Stimulated activated CD8-positive, alpha-beta memory T cell treated with anti-CD3 and anti-CD28 coated beads, Interleukin-15, amount 100 ng/mL, for 4 hours (primary cell): ENCODE measurements at regions not wholly inside any gene's neighbourhood (a gene's known extent, or its start where the extent isn't known, plus 50 kb on each side); places are given as distances from the start of the nearest gene placed in this dataset.

Experiments used
- DNase-seq, 2 donors: peaks; one replicate each; pipeline ENCODE4 v3.0.0-alpha.2; 2020; ENCODE audit warnings: low read depth in 2 of 2

DNA sequence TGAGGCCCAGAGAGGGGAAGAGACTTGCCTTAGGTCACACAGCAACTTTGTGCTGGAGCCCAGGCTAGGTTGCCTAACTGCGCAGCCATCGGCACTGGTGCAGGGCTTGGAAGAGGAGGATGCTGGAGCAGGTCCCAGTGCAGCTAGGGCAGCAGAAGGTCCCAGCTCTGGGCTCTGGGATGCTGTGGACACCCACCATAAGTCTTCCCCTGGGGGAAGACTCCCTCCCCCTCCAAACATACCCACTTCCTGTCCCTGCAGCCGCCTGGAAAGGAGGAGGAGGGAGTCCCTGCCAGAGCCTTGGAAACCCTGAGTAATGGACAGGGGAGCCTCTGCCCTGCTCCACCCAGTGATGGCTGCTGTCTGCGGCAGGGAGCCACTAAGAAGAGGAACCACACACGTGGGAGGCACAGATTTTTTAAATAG is 93.6 kb downstream of the NCR2 start:
- DNase-seq, result peak; percentile 17 to 20

DNA sequence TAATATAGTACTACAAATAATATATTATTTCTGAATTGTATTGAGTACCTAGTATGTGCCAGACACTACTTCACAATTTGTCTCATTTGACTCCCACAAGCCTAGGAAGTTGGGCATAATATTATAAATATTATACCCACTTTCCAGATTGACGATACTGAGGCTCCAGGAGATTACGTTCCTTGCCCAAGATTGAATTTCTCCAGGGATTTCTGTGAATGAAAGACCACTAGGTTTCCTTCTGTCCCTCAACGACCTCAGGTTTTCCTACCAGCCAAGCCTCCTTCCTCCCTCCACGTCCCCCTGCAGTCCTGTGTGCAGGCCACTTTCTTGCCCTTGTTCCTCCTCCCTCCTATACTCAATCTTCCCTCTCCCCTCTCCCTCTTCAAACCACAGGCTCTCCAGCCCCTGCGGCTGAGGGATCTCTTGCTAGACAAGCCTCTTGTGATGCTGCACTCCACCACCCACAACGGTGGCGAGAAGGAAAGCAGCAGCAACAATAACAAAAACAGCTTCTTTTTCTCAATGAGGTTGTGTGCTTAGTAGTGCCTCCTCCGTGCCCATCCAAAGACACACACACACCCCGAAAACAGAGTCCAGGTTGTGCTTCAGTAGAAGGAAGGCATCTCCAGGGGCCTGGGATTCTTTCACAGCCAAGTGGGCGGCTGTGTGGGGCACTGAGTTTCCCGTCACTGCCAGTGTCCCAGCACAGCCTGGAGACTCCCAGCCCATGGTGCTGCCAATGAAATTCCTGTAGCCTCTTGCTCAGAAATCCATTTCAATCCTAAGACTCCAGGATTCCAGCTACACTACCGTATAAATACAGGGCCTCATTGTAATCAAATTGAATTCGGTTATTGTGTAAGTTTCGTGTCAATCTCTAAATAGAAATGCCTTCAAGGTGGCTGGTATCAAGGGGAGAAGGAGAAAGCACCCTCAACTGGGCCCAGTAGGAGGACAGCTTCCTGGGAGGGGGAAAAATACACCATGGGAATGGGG is 94.4 kb downstream of the NCR2 start:
- DNase-seq, result no peak

GRCh38 chr6:41430875-41431274 is 95.5 kb downstream of the NCR2 start:
- DNase-seq, result no peak

GRCh38 chr6:41432280-41432679 is 96.9 kb downstream of the NCR2 start:
- DNase-seq, result no peak

DNA sequence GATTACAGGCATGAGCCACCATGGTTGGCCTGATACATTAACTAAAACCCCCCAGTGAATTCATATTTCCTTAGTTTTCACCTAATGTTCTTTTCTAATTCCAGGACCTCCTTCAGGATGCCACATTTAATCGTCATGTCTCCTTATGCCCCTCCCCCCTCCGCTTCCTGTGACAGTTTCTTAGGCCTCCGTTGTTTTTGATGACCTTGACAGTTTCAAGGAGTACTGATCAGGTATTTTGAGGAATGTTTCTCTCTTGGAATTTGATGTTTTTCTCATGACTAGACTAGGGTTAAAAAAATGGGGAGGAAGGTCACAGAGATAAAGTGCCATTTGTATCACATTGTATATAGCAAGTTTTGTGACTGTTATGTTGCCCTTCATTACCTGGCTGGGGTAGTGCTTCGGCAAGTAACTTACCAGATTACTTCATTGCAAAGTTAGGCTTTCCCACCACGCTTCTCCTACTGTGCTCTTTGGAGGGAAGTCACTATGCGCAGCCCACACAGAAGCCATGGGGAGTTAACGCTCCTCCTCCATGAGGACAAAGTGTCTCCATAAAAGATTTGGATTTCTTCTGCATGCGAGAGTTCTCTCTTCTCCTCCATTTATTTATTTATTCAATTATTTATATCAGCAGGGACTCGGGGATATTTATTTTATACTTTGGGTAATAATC is 99.5 kb downstream of the NCR2 start:
- DNase-seq, result no peak

GRCh38 chr6:41437604-41438003 is 102.2 kb downstream of the NCR2 start:
- DNase-seq, result no peak

DNA sequence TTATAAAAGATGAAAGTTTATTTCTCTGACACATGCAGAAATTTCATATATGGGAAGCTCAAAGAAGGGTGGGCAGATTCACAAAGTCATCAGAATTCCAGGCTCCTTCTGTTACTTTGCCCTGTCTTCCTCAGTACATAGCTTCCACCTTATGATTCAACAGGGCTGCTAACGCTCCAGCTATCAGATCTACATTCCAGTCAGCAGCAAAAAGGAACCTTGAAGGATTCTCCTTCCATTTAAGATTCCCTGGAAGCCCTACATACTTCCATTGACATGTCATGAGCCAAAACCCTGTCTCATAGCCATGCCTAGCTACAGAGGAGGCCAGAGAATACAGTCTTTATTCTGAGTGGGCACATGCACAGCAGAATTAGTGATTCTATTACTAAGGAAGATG is 103.3 kb downstream of the NCR2 start:
- DNase-seq, result no peak

DNA sequence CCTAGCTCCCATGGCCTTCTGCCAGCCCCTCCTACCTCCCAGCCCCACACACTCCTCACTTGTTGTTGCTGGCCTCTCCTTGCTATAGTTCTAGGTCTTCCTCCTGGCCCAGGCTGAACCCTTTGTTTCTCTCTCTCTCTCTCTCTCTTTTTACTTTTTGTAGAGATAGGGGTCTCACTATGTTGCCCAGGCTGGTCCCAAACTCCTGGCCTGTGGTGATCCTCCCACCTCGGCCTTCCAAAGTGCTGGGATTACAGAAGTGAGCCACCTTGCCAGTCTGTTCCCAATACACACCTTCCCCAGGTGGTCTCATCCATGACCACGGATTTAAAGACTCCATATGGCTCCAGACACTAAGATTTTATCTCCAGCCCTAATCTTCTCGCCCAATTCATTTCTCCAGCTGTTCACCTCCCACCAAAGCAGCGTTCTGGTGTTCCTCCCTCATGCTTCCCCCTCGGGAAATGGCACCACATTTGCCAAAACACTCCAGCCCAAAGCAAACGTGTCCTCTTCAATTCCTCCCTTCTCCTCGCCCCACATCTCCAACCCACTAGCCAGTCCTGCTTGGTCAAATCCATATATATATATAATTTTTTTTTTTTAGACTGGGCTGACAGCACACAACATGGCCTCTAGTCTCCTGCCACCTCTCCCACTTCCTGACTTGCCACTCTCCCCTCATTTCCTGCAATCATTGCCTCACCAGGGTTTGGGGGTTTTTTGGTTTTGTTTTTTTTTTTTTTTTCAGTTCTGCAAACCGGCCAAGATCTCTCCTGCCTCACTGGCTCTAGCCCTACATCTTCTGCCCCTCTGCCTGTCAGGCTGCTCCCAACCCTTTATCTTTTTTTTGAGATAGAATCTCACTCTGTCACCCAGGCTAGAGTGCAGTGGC is 104.4 kb downstream of the NCR2 start:
- DNase-seq, result no peak

GRCh38 chr6:41440958-41441357 is 105.2 kb upstream of the FOXP4 start:
- no peak for DNase-seq

DNA sequence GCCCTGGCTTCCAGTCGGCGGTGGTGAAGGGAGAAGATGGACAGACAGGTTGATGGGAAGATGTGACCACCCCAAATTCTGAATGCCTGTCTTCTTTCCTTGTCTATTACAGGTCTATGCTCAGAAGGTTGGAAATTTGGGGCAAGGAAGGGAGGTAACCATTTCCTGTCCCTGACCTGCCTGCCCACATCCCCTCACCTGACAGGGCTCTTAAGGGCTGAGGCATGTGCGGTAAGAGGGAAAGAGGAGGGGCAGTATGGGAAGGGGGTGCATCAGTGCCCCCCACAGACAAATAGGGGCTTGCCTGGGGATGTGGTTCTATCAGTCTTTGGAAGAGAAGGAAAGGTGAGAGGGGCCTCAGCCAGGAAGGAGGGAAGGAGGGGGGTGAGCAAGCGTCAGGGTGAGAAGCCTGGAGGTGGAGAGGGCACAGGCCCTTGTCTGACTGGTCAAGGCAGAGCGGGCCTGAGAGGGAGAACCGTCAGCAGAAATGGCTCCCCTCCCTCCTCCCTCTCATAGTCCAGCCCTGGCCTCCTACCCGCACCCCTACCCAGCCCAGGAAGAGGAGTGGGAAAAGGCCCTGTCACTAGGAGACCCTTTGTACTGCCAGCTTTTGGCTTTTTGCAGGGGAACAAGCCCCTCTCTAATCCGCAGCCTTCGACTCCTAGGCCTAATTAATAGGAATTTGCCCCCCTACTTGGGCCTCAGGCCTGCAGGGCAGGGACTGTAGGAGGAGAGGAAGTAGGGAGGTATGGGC is 104.4 kb upstream of the FOXP4 start:
- no peak for DNase-seq

- DNase-seq, result no peak
These were observed 103.9 kb upstream of the FOXP4 start for GRCh38 chr6:41442352-41442672.

DNA sequence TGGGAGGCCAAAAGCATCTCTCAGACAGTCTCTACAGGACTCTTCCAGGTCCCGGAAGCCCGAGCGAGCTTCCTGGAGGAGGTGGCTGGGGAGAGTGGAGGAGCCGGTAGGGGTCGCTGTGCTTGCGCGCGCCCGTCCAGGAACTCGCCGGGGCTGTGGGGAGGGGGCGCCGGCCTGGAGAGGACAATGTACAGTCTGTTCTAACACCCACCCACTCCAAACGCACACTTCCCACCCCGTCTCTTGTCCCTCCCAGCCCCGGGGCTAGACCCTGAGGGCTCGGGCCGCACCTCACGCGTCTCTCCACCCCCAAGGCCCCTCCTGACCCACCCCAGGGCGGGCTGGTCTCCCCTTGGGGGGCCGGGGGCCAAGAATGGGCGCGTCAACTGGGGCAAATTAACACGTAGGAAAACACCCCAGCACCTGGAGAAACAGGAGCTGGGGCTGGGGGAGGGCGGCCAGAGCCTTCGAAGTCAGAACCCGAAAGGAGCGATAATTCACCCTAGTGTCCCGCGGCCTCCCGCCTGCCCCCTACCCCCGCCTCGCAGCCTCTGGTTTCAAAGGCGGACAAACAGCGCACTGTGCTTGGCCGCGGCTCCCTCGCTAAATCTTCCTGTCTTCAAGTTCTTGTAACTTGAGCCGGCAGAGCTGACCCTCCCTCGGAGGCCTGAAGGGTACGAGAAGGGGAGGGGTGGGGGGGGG is 103.2 kb upstream of the FOXP4 start:
- DNase-seq, result no peak

DNA sequence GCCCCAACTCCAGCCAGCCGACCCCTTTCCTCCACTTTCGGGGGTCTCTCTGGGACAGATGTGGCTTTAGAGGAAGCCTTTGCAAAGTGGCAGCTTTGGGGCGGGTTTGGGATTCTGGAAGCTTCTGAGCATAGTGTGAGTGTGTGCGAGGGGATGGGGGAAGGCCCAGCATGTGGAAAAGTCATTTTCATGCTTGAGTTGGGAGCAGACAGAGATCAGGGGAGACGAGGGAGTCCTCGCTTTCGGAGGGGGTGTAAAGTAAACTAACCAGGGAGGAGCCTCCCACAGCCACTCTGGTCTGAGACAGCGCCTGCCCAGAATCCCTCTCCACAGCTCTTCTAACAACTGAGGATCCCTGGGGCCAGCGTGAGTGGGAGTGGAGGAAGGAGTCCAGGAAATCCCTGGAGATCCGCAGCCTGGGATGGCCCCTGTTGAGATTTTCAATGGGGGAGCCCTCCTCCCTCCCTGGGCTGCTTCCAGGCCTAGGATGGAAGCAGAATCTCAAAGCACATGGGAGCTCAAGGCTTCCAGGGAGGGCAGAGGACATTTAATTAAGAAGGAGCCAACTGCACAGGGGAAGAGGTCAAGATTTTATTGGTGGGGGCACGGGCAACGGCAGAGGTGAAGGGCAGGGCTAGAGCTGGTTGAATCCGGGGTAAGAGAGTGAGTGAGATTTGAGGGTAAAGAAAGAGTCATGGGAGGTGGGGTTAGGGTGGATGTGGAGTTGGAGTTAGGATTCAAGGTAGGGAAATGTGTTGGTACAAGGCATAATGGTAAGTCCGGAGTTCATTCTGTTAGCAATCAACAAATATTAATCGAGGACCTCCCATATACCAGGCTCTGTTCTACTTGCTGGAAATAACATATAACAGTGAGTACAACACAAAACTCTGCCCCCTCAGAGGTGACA is 102.3 kb upstream of the FOXP4 start:
- DNase-seq, result no peak

GRCh38 chr6:41445261-41445660 is 100.9 kb upstream of the FOXP4 start:
- DNase-seq, result no peak

- no peak for DNase-seq
These were observed 100.0 kb upstream of the FOXP4 start for GRCh38 chr6:41446132-41446531.

DNA sequence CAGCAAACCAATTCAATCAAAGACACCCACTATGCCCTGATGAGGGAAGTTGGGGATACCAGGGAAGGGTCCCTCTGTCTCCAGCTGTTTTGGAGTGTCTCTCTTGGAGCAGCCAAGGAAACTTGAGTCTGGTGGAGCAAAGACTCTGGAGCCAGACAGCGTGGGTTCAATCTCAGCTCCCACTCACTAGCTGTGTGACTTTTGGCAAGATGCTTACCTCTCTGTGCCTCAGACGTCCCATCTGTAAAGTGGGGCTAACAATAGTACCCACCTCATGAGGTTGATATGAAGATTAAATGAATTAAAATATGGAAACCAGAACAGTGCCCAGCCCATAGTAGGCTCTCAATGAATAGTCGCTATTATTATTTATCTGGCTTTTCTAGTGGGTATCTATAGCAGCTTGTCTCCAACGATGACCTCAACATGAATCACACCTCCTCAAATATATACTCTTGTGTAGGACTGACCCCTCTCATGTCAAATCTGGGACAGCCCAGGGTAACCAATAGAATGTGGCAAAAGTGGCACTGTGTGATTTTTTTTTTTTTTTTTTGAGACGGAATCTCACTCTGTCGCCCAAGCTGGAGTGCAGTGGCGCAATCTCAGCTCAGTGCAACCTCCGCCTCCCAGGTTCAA is 99.2 kb upstream of the FOXP4 start:
- DNase-seq, result no peak

- DNase-seq, result no peak
These were observed 97.9 kb upstream of the FOXP4 start for GRCh38 chr6:41448256-41448655.

DNA sequence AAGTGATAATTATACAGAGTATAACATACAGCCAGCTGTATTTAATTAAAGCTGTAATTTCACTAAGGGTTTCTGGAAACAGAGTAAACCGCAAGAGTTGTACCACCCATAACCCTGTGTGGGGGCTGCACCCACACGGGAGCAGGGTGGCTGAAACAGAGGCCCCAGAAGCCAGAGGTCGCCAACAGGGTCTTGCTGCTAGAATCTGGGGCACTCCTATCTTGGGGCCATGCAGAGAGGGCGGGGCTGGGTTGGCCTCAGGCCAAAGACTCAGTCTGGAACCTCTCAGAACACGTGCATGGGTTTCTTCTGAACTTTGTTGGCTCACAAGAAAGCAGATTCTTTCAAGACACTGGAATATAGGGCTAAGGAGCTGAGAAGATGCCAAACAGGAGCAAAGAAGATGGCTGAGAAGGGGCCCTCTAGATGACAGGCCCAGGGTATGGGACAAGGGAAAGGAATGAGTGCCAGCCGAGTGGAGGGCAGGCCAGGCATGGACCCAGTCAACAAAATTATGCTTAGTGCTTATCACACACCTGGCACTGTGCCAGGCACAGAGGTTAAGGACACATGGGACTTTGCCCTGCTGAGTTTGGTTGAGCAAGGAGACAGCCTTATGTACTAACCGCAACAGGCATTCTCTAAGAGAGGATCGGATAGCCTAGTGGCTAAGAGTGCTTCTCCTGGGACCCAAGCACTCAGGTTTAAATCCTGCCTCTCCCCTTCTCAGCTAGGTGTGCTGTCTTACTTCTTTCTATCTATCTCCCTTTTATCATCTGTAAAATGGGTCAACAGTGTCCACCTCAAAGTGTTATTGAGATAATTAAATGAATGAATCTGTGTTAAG is 96.6 kb upstream of the FOXP4 start:
- DNase-seq, result no peak
